ENCODE measurements at regions not wholly inside any gene's neighbourhood (a gene's known extent, or its start where the extent isn't known, plus 50 kb on each side); places are given as distances from the start of the nearest gene placed in this dataset.

- no peak for TF ChIP-seq ZBTB7A (IDR thresholded peaks at IDR 0.05; ENCODE audit: low read depth)
- no peak for TF ChIP-seq TAF1 (IDR thresholded peaks at IDR 0.05; ENCODE audit: low read depth)
- TF ChIP-seq, protein P1, sequence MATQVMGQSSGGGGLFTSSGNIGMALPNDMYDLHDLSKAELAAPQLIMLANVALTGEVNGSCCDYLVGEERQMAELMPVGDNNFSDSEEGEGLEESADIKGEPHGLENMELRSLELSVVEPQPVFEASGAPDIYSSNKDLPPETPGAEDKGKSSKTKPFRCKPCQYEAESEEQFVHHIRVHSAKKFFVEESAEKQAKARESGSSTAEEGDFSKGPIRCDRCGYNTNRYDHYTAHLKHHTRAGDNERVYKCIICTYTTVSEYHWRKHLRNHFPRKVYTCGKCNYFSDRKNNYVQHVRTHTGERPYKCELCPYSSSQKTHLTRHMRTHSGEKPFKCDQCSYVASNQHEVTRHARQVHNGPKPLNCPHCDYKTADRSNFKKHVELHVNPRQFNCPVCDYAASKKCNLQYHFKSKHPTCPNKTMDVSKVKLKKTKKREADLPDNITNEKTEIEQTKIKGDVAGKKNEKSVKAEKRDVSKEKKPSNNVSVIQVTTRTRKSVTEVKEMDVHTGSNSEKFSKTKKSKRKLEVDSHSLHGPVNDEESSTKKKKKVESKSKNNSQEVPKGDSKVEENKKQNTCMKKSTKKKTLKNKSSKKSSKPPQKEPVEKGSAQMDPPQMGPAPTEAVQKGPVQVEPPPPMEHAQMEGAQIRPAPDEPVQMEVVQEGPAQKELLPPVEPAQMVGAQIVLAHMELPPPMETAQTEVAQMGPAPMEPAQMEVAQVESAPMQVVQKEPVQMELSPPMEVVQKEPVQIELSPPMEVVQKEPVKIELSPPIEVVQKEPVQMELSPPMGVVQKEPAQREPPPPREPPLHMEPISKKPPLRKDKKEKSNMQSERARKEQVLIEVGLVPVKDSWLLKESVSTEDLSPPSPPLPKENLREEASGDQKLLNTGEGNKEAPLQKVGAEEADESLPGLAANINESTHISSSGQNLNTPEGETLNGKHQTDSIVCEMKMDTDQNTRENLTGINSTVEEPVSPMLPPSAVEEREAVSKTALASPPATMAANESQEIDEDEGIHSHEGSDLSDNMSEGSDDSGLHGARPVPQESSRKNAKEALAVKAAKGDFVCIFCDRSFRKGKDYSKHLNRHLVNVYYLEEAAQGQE (IDR thresholded peaks at IDR 0.05; ENCODE audit: low read depth): no peak
- TF ChIP-seq, protein P2, sequence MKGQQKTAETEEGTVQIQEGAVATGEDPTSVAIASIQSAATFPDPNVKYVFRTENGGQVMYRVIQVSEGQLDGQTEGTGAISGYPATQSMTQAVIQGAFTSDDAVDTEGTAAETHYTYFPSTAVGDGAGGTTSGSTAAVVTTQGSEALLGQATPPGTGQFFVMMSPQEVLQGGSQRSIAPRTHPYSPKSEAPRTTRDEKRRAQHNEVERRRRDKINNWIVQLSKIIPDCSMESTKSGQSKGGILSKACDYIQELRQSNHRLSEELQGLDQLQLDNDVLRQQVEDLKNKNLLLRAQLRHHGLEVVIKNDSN (IDR thresholded peaks at IDR 0.05): no peak
- no peak for TF ChIP-seq EP300 (IDR thresholded peaks at IDR 0.05; ENCODE audit: borderline replicate concordance)
- TF ChIP-seq FOXM1 (IDR thresholded peaks at IDR 0.05; ENCODE audit: borderline replicate concordance, low read depth): no peak
- TF ChIP-seq MAX (IDR thresholded peaks at IDR 0.05): no peak
- no peak for TF ChIP-seq CREB1 (IDR thresholded peaks at IDR 0.05; ENCODE audit: low read depth)
- no peak for TF ChIP-seq NFIC (IDR thresholded peaks at IDR 0.05)
- TF ChIP-seq YY1 (IDR thresholded peaks at IDR 0.05; ENCODE audit: low read depth): no peak
Observed at GRCh38 chr11:11141065-11141464, 212.0 kb downstream of the CSNK2A3 start.

Measured in Ishikawa (cell line).